H1 (cell line): ENCODE measurements at regions not wholly inside any gene's neighbourhood (a gene's known extent, or its start where the extent isn't known, plus 50 kb on each side); places are given as distances from the start of the nearest gene placed in this dataset.

Source experiments
- CTCF ChIA-PET: fragments of 300-600 bp; sonication (Branson Sonifier 250); formaldehyde crosslinking; loops from one replicate; lab custom pipeline; 2021; ENCODE audit not compliant: partially characterized antibody; lab: Charles Lee
- POLR2A ChIA-PET: fragments of 300-600 bp; sonication (Branson Sonifier 250); formaldehyde crosslinking; loops from one replicate; lab custom pipeline; 2021; ENCODE audit warnings: inconsistent platforms; ENCODE audit not compliant: partially characterized antibody; lab: Charles Lee
- DNase-seq, 2 experiments: peaks; one replicate each; pipeline versions ENCODE4 v3.0.0 to v3.0.0-alpha.2; 2010 to 2022; ENCODE audit warnings: low spot score in 2 of 2, low read depth in 1 of 2, mixed read lengths in 1 of 2
- FAIRE-seq: peaks from 2 replicates; lab custom pipeline; 2011; peaks lifted over from hg19 to GRCh38; lab: Jason Lieb, UNC
- H2AFZ ChIP-seq: 2 replicates; pipeline ENCODE4 v1.8.1; 2012; ENCODE audit warnings: low read length, inconsistent platforms
- H2AK5ac ChIP-seq: 2 replicates; pipeline ENCODE4 v1.6.1; 2013; ENCODE audit warnings: low read depth, low read length
- H2BK120ac ChIP-seq: replicated peaks from 2 replicates; pipeline ENCODE3; 2013; ENCODE audit warnings: low read depth, low read length, inconsistent platforms
- H2BK12ac ChIP-seq: 2 replicates; pipeline ENCODE4 v1.6.1; 2013; ENCODE audit warnings: low read depth, low read length
- H2BK15ac ChIP-seq: 2 replicates; pipeline ENCODE4 v1.6.1; 2013; ENCODE audit warnings: low read length
- H2BK20ac ChIP-seq: 2 replicates; pipeline ENCODE4 v1.6.1; 2013; ENCODE audit warnings: low read length
- H2BK5ac ChIP-seq: 2 replicates; pipeline ENCODE4 v1.6.1; 2013; ENCODE audit warnings: low read depth, low read length
- H3K14ac ChIP-seq: 2 replicates; pipeline ENCODE4 v1.6.1; 2013; ENCODE audit warnings: inconsistent platforms; ENCODE audit not compliant: insufficient read length
- H3K18ac ChIP-seq: 2 replicates; pipeline ENCODE4 v1.6.1; 2013; ENCODE audit warnings: low read length; ENCODE audit errors: extremely low read depth
- H3K23ac ChIP-seq: 2 replicates; pipeline ENCODE4 v1.6.1; 2013; ENCODE audit warnings: inconsistent platforms; ENCODE audit not compliant: insufficient read length
- H3K23me2 ChIP-seq: 2 replicates; pipeline ENCODE4 v1.6.1; 2013; ENCODE audit warnings: low read depth, low read length
- H3K27ac ChIP-seq: 2 replicates; pipeline ENCODE4 v1.6.1; 2011; ENCODE audit warnings: low read depth, low read length, inconsistent platforms
- H3K27me3 ChIP-seq, 4 experiments: replicated peaks in 1 of 4; 1 replicate in 1 of 4; 2 replicates in 3 of 4; pipeline versions ENCODE4 v1.6.1 to v1.8.1; 2011 to 2013; ENCODE audit warnings: low read length in 3 of 4, mild to moderate bottlenecking in 3 of 4, inconsistent platforms in 2 of 4, mixed read lengths in 2 of 4, moderate library complexity in 1 of 4; ENCODE audit not compliant: control insufficient read depth in 3 of 4, insufficient read depth in 3 of 4; ENCODE audit errors: extremely low read depth in 1 of 4
- H3K36me3 ChIP-seq, 4 experiments: 2 replicates each; pipeline versions ENCODE4 v1.6.1 to v1.8.1; 2011 to 2013; ENCODE audit warnings: mild to moderate bottlenecking in 4 of 4, low read length in 3 of 4, moderate library complexity in 2 of 4, control low read depth in 1 of 4, inconsistent platforms in 1 of 4; ENCODE audit not compliant: insufficient read depth in 4 of 4, control insufficient read depth in 2 of 4
- H3K4ac ChIP-seq: replicated peaks from 2 replicates; pipeline ENCODE3; 2013; ENCODE audit warnings: low read length, low read depth, mixed read lengths, inconsistent platforms; ENCODE audit not compliant: insufficient read length
- H3K4me1 ChIP-seq, 4 experiments: replicated peaks in 1 of 4; 1 replicate in 1 of 4; 2 replicates in 3 of 4; pipeline versions ENCODE4 v1.6.1 to v1.8.1; 2011 to 2013; ENCODE audit warnings: low read length in 3 of 4, inconsistent platforms in 2 of 4, mixed read lengths in 1 of 4; ENCODE audit not compliant: insufficient read depth in 4 of 4, control insufficient read depth in 3 of 4
- H3K4me2 ChIP-seq, 2 experiments: 2 replicates each; pipeline versions ENCODE4 v1.6.1 to v1.8.1; 2011 to 2013; ENCODE audit warnings: low read depth in 2 of 2, low read length in 2 of 2, control low read depth in 1 of 2, inconsistent platforms in 1 of 2, mild to moderate bottlenecking in 1 of 2; ENCODE audit not compliant: insufficient read depth in 1 of 2
- H3K4me3 ChIP-seq, 4 experiments: fragments of 200-600, 300-600 bp in 1 of 4; sonication (generic), shearing (Covaris generic), sonication (Bioruptor Twin) in 1 of 4; 2 replicates each; pipeline versions ENCODE4 v1.5.1 to v1.8.1; 2011 to 2016; ENCODE audit warnings: low read length in 4 of 4, low read depth in 3 of 4, control low read depth in 2 of 4, inconsistent platforms in 2 of 4, mild to moderate bottlenecking in 2 of 4, mixed read lengths in 1 of 4, moderate library complexity in 1 of 4; ENCODE audit not compliant: insufficient read depth in 2 of 4; ENCODE audit errors: extremely low read depth in 1 of 4
- H3K56ac ChIP-seq: replicated peaks from 2 replicates; pipeline ENCODE3; 2013; ENCODE audit warnings: low read depth, mild to moderate bottlenecking, mixed read lengths, low read length, inconsistent platforms; ENCODE audit not compliant: insufficient read length
- H3K79me1 ChIP-seq: 2 replicates; pipeline ENCODE4 v1.6.1; 2013; ENCODE audit warnings: low read depth, low read length, control low read depth
- H3K79me2 ChIP-seq, 2 experiments: 2 replicates each; pipeline versions ENCODE4 v1.6.1 to v1.8.1; 2012 to 2013; ENCODE audit warnings: low read length in 2 of 2, mild to moderate bottlenecking in 2 of 2, inconsistent platforms in 1 of 2; ENCODE audit not compliant: insufficient read depth in 2 of 2, control insufficient read depth in 1 of 2
- H3K9ac ChIP-seq, 4 experiments: replicated peaks in 1 of 4; 1 replicate in 1 of 4; 2 replicates in 3 of 4; pipeline versions ENCODE4 v1.6.1 to v1.8.1; 2011 to 2013; ENCODE audit warnings: low read depth in 3 of 4, low read length in 3 of 4, control low read depth in 2 of 4, mild to moderate bottlenecking in 2 of 4, moderate library complexity in 2 of 4, inconsistent platforms in 1 of 4; ENCODE audit errors: extremely low read depth in 1 of 4
- H3K9me3 ChIP-seq, 2 experiments: 2 replicates each; pipeline versions ENCODE4 v1.6.1 to v1.8.1; 2012 to 2013; ENCODE audit warnings: mild to moderate bottlenecking in 2 of 2, moderate library complexity in 2 of 2, control low read depth in 1 of 2, inconsistent platforms in 1 of 2, low read depth in 1 of 2, low read length in 1 of 2, mixed read lengths in 1 of 2; ENCODE audit not compliant: insufficient read depth in 2 of 2
- H4K20me1 ChIP-seq, 2 experiments: replicated peaks in 1 of 2; 2 replicates each; pipeline versions ENCODE3 to v1.8.1; 2011 to 2013; ENCODE audit warnings: inconsistent platforms in 2 of 2, low read length in 2 of 2, mild to moderate bottlenecking in 1 of 2; ENCODE audit not compliant: insufficient read depth in 2 of 2, control insufficient read depth in 1 of 2
- H4K5ac ChIP-seq: 2 replicates; pipeline ENCODE4 v1.6.1; 2013; ENCODE audit warnings: low read length, low read depth, mixed read lengths, inconsistent platforms; ENCODE audit not compliant: insufficient read length
- H4K8ac ChIP-seq: 2 replicates; pipeline ENCODE4 v1.8.0; 2013; ENCODE audit warnings: mild to moderate bottlenecking, moderate library complexity, low read length, inconsistent platforms; ENCODE audit not compliant: insufficient read depth; ENCODE audit errors: extremely low read depth
- H4K91ac ChIP-seq: replicated peaks from 2 replicates; pipeline ENCODE3; 2013; ENCODE audit warnings: low read length, mixed read lengths, inconsistent platforms; ENCODE audit not compliant: insufficient read length
- SIX5 ChIP-seq: IDR thresholded peaks from 2 replicates; pipeline ENCODE4 v1.6.1; 2011; ENCODE audit warnings: mild to moderate bottlenecking, low read depth, low read length
- WGBS, 2 experiments: shearing (Covaris generic) in 1 of 2; methylation state at CpG; one replicate each; pipeline versions ENCODE4 v1.1.6 to v1.1.7; 2013 to 2015; ENCODE audit warnings: low lambda C conversion rate in 2 of 2, mixed read lengths in 2 of 2, inconsistent platforms in 1 of 2, low coverage in 1 of 2, missing lambda C conversion rate in 1 of 2; ENCODE audit not compliant: insufficient replicate concordance in 2 of 2, insufficient coverage in 1 of 2, insufficient read length in 1 of 2; ENCODE audit errors: extremely low coverage in 1 of 2, missing lambda C conversion rate in 1 of 2; 5-methylcytosine and 5-hydroxymethylcytosine counted together

- Histone ChIP-seq H2AFZ (no peak overlapping the region), H2BK12ac (no peak overlapping the region)
- TF ChIP-seq SIX5 = no peak
Observed at GRCh38 chr1:147417024-147417423, 124.3 kb upstream of the BCL9 start.

More at GRCh38 chr1:147417024-147417423, 124.3 kb upstream of the BCL9 start:
- Histone ChIP-seq H2BK15ac (no peak overlapping the region), H3K9me3 (no peaks in the 10 kb centered on the region), H2BK120ac (no peak overlapping the region), H3K4me1 (no peaks in the 10 kb centered on the region), H4K8ac (no peak overlapping the region), H4K5ac (no peak overlapping the region), H2BK20ac (no peak overlapping the region), H3K4me2 (no peak overlapping the region), H3K23ac (no peak overlapping the region), H2AK5ac (no peak overlapping the region), H3K27me3 (no peaks in the 10 kb centered on the region), H3K79me1 (no peaks in the 10 kb centered on the region), H3K79me2 (no peaks in the 10 kb centered on the region), H3K56ac (no peak overlapping the region), H4K20me1 (no peaks in the 10 kb centered on the region), H3K14ac (no peak overlapping the region), H4K91ac (no peak overlapping the region), H3K36me3 (no peaks in the 10 kb centered on the region), H3K23me2 (no peaks in the 10 kb centered on the region), H3K4ac (no peak overlapping the region), H3K4me3 (no peak overlapping the region), H3K27ac (no peak overlapping the region), H3K18ac (no peak overlapping the region), H3K9ac (no peak overlapping the region), H2BK5ac (no peak overlapping the region)
- ChIA-PET POLR2A (no interaction called here), CTCF (interaction anchor here (0.8 to 1.5 kb wide), 3 partner anchors 27 to 63 kb away, joined by 3 to 5 read pairs (median 3); no protein-coding TSS in a partner anchor)
- DNase-seq (no peak), FAIRE-seq (no peak)
- 96% methylated on average over 5 of the region's 5 CpGs; no CpG with 5 or more reads in 1 of the 2 experiments for WGBS, 2 experiments
